HepG2 (cell line): ENCODE measurements at regions not wholly inside any gene's neighbourhood (a gene's known extent, or its start where the extent isn't known, plus 50 kb on each side); places are given as distances from the start of the nearest gene placed in this dataset.

Source experiments
- ATAC-seq: fragments of 200-7000 bp; cut with Tn5 transposase; 3 replicates; pipeline ENCODE4 v1.9.1; 2020; ENCODE audit warnings: mild to moderate bottlenecking, moderate library complexity
- BruUV-seq: library from RNA; stranded (reverse); fragments of 400-500 nt; replicated peaks from 2 replicates; lab custom pipeline; 2021; lab: Mats Ljungman, UMichigan
- CTCF ChIA-PET: fragments of 300-600 bp; formaldehyde crosslinking; extraction: SDS; loops from one replicate; lab custom pipeline; 2021; ENCODE audit warnings: low total read pairs, inconsistent platforms, low intra/inter-chr PET ratio; lab: Yijun Ruan, JAX
- POLR2A ChIA-PET: fragments of 350-600 bp; sonication (Branson Sonifier 250); formaldehyde crosslinking; loops from one replicate; lab custom pipeline; 2020; ENCODE audit warnings: antibody characterized with exemption, inconsistent platforms; lab: Yijun Ruan, JAX
- DNase-seq: peaks from one replicate; pipeline ENCODE4 v3.0.0-alpha.2; 2015; ENCODE audit warnings: low spot score
- FAIRE-seq: peaks from 3 replicates; lab custom pipeline; 2011; peaks lifted over from hg19 to GRCh38; lab: Jason Lieb, UNC
- H2AFZ ChIP-seq: one replicate; pipeline ENCODE4 v1.6.1; 2011; ENCODE audit warnings: low read length, inconsistent platforms
- H3K27ac ChIP-seq: fragments of 300-600 bp; 3 replicates; pipeline ENCODE4 v1.8.0; 2011; ENCODE audit warnings: mixed run types, mild to moderate bottlenecking, mixed read lengths, low read length, inconsistent platforms; ENCODE audit not compliant: insufficient read depth; ENCODE audit errors: extremely low read length
- H3K27me3 ChIP-seq, 2 experiments: fragments of 200-600 bp in 1 of 2; 2 replicates in 1 of 2; 3 replicates in 1 of 2; pipeline versions ENCODE4 v1.6.0 to v1.8.0; 2011; ENCODE audit warnings: low read length in 2 of 2, mild to moderate bottlenecking in 2 of 2, moderate library complexity in 2 of 2, inconsistent platforms in 1 of 2; ENCODE audit not compliant: insufficient read depth in 2 of 2, control insufficient read depth in 1 of 2
- H3K36me3 ChIP-seq, 2 experiments: fragments of 200-600 bp in 1 of 2; replicated peaks in 1 of 2; 2 replicates in 1 of 2; 3 replicates in 1 of 2; pipeline versions ENCODE4 v1.5.1 to v1.8.0; 2011; ENCODE audit warnings: low read length in 2 of 2, inconsistent platforms in 1 of 2; ENCODE audit not compliant: insufficient read depth in 2 of 2, control insufficient read depth in 1 of 2
- H3K4me1 ChIP-seq: 2 replicates; pipeline ENCODE4 v1.5.1; 2012; ENCODE audit warnings: low read length, inconsistent platforms; ENCODE audit not compliant: insufficient read depth
- H3K4me2 ChIP-seq: 2 replicates; pipeline ENCODE4 v1.6.0; 2011; ENCODE audit warnings: low read depth, low read length, inconsistent platforms
- H3K4me3 ChIP-seq, 3 experiments: fragments of 200-600 bp in 1 of 3; sonication (generic), shearing (Covaris generic) in 1 of 3; replicated peaks in 1 of 3; 2 replicates each; pipeline ENCODE4 v1.5.1; 2011 to 2016; ENCODE audit warnings: low read length in 3 of 3, inconsistent platforms in 2 of 3, low read depth in 2 of 3, mild to moderate bottlenecking in 2 of 3, control low read depth in 1 of 3, mixed read lengths in 1 of 3; ENCODE audit not compliant: insufficient read depth in 1 of 3
- H3K79me2 ChIP-seq: one replicate; pipeline ENCODE4 v1.6.1; 2011; ENCODE audit warnings: low read length, inconsistent platforms; ENCODE audit not compliant: insufficient read depth
- H3K9ac ChIP-seq: 2 replicates; pipeline ENCODE4 v1.6.0; 2011; ENCODE audit warnings: mild to moderate bottlenecking, low read depth, low read length, inconsistent platforms; ENCODE audit not compliant: insufficient read depth
- H3K9me3 ChIP-seq: 2 replicates; pipeline ENCODE4 v1.5.1; 2012; ENCODE audit warnings: mild to moderate bottlenecking, low read length
- H4K20me1 ChIP-seq: 2 replicates; pipeline ENCODE4 v1.6.0; 2011; ENCODE audit warnings: inconsistent platforms, mild to moderate bottlenecking, low read length, moderate library complexity; ENCODE audit not compliant: insufficient read depth
- CEBPB ChIP-seq: IDR thresholded peaks from 2 replicates; pipeline ENCODE4 v1.6.1; 2011; ENCODE audit warnings: low read depth, low read length, improper control_type of control experiment, borderline replicate concordance
- EED ChIP-seq: sonication (generic); formaldehyde crosslinking; IDR thresholded peaks from 2 replicates; pipeline ENCODE4 v1.5.0; 2020; ENCODE audit warnings: mild to moderate bottlenecking, missing genetic modification reagents
- EP300 ChIP-seq, 3 experiments: sonication (generic) in 1 of 3; formaldehyde crosslinking in 1 of 3; IDR thresholded peaks; 2 replicates each; pipeline versions ENCODE4 v1.5.1 to v1.6.1; 2011 to 2020; ENCODE audit warnings: low read depth in 2 of 3, low read length in 2 of 3, borderline replicate concordance in 1 of 3, improper control_type of control experiment in 1 of 3, mild to moderate bottlenecking in 1 of 3, missing genetic modification reagents in 1 of 3, moderate library complexity in 1 of 3
- IRX3 ChIP-seq: sonication (generic); formaldehyde crosslinking; IDR thresholded peaks from 2 replicates; pipeline ENCODE4 v1.8.1; 2023; ENCODE audit warnings: mild to moderate bottlenecking, low read depth, missing genetic modification reagents, borderline replicate concordance
- NFRKB ChIP-seq: fragments of 450-650 bp; IDR thresholded peaks from 2 replicates; pipeline ENCODE4 v1.6.1; 2017
- SNAI1 ChIP-seq: sonication (generic); formaldehyde crosslinking; IDR thresholded peaks from 2 replicates; pipeline ENCODE4 v1.5.0; 2020; ENCODE audit warnings: mild to moderate bottlenecking, missing genetic modification reagents, borderline replicate concordance
- ZBTB7A ChIP-seq: sonication (generic); formaldehyde crosslinking; IDR thresholded peaks from 2 replicates; pipeline ENCODE4 v1.8.0; 2022; ENCODE audit warnings: mild to moderate bottlenecking, missing genetic modification reagents
- ZNF17 ChIP-seq: sonication (generic); formaldehyde crosslinking; IDR thresholded peaks from 2 replicates; pipeline ENCODE4 v1.5.0; 2020; ENCODE audit warnings: mild to moderate bottlenecking, missing genetic modification reagents
- ZNF354B ChIP-seq: sonication (generic); formaldehyde crosslinking; IDR thresholded peaks from 2 replicates; pipeline ENCODE4 v1.8.0; 2022; ENCODE audit warnings: mild to moderate bottlenecking, missing genetic modification reagents
- ZNF383 ChIP-seq: sonication (generic); formaldehyde crosslinking; IDR thresholded peaks from 2 replicates; pipeline ENCODE4 v1.4.0; 2020; ENCODE audit warnings: missing genetic modification reagents, mild to moderate bottlenecking, borderline replicate concordance
- WGBS: methylation state at CpG from one replicate; pipeline ENCODE4 v1.1.6; 2017; ENCODE audit warnings: low lambda C conversion rate; 5-methylcytosine and 5-hydroxymethylcytosine counted together
- in situ Hi-C: cut with HindIII; loops from 2 replicates; pipeline ENCODE4 v1.10.0; 2017; ENCODE audit warnings: low pct_unique_long_range_greater_than_20kb; ENCODE audit not compliant: extremely low pct_ligation_motif_present
- intact Hi-C: fragments of 100-400 bp; cut with micrococcal nuclease; formaldehyde crosslinking; loops from one replicate; pipeline ENCODE4 v1.10.0; 2022; ENCODE audit not compliant: unreplicated experiment
- TF ChIP-seq, protein P1 (sequence below): fragments of 450-650 bp; IDR thresholded peaks from 2 replicates; pipeline ENCODE4 v1.6.1; 2016
- TF ChIP-seq, protein P2 (sequence below): IDR thresholded peaks from 2 replicates; pipeline ENCODE4 v1.6.1; 2016; ENCODE audit warnings: mild to moderate bottlenecking

DNA sequence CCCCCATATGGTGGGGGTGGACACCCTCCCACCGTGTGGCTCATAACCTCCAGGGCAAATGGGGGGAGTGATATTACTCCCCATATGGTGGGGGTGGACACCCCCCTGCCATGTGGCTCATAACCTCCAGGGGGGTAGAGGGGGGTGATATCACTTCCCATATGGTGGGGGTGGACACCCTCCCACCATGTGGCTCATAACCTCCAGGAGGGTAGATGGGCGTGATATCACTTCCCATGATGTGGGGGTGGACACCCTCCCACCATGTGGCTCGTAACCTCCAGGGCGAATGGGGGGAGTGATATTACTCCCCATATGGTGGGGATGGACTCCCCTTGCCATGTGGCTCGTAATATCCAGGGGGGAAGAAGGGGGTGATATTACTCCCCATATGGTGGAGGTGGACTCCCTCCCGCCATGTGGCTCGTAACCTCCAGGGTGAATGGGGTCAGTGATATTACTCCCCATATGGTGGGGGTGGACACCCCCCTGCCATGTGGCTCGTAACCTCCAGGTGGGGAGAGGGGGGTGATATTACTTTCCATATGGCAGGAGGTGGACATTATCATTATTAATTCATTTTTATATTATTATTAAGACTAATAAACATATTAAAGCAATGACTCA lies 51.2 kb upstream of the OXA1L start (continued):
- TF ChIP-seq, protein P1, sequence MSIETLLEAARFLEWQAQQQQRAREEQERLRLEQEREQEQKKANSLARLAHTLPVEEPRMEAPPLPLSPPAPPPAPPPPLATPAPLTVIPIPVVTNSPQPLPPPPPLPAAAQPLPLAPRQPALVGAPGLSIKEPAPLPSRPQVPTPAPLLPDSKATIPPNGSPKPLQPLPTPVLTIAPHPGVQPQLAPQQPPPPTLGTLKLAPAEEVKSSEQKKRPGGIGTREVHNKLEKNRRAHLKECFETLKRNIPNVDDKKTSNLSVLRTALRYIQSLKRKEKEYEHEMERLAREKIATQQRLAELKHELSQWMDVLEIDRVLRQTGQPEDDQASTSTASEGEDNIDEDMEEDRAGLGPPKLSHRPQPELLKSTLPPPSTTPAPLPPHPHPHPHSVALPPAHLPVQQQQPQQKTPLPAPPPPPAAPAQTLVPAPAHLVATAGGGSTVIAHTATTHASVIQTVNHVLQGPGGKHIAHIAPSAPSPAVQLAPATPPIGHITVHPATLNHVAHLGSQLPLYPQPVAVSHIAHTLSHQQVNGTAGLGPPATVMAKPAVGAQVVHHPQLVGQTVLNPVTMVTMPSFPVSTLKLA: peak; percentile 40; the same call in 1 of the 2 replicates
- TF ChIP-seq SNAI1 (CRISPR knock-in tag) (no peak), NFRKB (no peak), ZBTB7A (CRISPR knock-in tag) (peak; percentile 72; the same call in 1 of the 2 replicates), ZNF354B (no peak), EP300 (IDR thresholded peaks at IDR 0.05; ENCODE audit: low read depth in 2 of 2, low read length in 2 of 2) (no peak), EP300 (CRISPR knock-in tag; IDR thresholded peaks at IDR 0.05; ENCODE audit: borderline replicate concordance) (0 out of 2 replicates have a peak, but pooled peaks have one; percentile 32), IRX3 (no peak), ZNF17 (no peak)
- TF ChIP-seq, all 625 proteins: peak for 5

DNA sequence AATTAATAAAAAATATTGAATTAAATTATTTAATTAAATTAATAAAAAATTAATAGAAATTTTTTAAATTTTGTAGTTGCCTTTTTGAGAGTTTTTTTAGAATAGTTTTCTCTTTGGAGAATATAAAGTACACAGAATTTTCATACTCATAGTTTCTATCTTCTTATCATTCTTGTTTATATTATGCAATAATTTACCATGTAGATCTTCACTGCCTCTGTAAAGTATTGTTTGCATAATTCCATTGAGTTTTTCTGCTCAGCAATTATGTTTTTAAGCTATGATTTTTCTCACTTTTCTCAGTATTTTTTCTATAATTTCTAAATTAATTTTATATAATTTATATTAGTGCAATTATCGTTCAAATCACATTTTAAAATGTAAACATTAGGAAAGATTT lies 50.6 kb upstream of the OXA1L start:
- POLR2A ChIA-PET: no interaction called here
- no peaks in the 10 kb centered on the region for H3K9me3 ChIP-seq
- no TSS peak for BruUV-seq
- in situ Hi-C loops (no loop called here), intact Hi-C loops (no loop called here)
- no peak for ATAC-seq
- H3K9ac ChIP-seq: no peak overlapping the region
- FAIRE-seq: no peak
- no peak overlapping the region for H3K4me2 ChIP-seq
- CTCF ChIA-PET: no interaction called here
- WGBS: 2% methylated on average over 1 of the region's 1 CpG
- H4K20me1 ChIP-seq: no peaks in the 10 kb centered on the region
- H3K4me1 ChIP-seq: peaks cover 13% of the 10 kb centered on the region
- no peak overlapping the region for H2AFZ ChIP-seq
- H3K36me3 ChIP-seq: no peaks in the 10 kb centered on the region
- no peak overlapping the region for H3K4me3 ChIP-seq
- H3K79me2 ChIP-seq: no peaks in the 10 kb centered on the region
- H3K27me3 ChIP-seq: peaks cover 0 to 13% of the 10 kb centered on the region in 2 experiments; a peak in 1 of 5 replicates
- no peak for DNase-seq
- H3K27ac ChIP-seq: no peak overlapping the region
- TF ChIP-seq, protein P2, sequence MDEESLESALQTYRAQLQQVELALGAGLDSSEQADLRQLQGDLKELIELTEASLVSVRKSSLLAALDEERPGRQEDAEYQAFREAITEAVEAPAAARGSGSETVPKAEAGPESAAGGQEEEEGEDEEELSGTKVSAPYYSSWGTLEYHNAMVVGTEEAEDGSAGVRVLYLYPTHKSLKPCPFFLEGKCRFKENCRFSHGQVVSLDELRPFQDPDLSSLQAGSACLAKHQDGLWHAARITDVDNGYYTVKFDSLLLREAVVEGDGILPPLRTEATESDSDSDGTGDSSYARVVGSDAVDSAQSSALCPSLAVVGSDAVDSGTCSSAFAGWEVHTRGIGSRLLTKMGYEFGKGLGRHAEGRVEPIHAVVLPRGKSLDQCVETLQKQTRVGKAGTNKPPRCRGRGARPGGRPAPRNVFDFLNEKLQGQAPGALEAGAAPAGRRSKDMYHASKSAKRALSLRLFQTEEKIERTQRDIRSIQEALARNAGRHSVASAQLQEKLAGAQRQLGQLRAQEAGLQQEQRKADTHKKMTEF (CRISPR knock-in tag): no peak
- no peak for TF ChIP-seq EED (CRISPR knock-in tag)
- TF ChIP-seq CEBPB: peak; percentile 62; the same call in 1 of the 2 replicates
- no peak for TF ChIP-seq ZNF383
